GM12892 (cell line): ENCODE measurements at regions not wholly inside any gene's neighbourhood (a gene's known extent, or its start where the extent isn't known, plus 50 kb on each side); places are given as distances from the start of the nearest gene placed in this dataset.

Experiments
- POLR2A ChIP-seq: IDR thresholded peaks from 2 replicates; pipeline ENCODE4 v1.6.1; 2011; ENCODE audit warnings: low read depth, low read length, control low read depth
- TAF1 ChIP-seq: IDR thresholded peaks from 2 replicates; pipeline ENCODE4 v1.6.1; 2011; ENCODE audit warnings: low read depth, mild to moderate bottlenecking, control low read depth, low read length, borderline replicate concordance

DNA sequence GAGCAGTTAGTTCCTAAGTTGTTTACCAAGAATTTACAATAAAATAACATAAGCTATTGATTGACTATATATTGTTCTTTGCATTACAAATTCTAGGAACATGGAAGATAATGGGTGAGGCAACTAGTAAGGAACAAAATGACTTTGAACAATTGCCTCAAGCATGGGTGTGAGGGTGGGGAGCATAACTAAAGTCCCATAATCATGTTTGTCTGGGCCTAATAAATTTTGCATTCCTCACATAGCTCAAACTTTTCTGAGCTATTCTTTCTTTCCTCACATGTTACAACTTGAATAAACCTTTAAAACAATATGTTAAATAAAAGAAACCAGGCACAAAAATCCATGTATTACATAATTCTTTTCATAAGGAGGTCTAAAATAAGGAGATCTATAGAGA is 1066.1 kb downstream of the NR2F1-AS1 start:
- TF ChIP-seq POLR2A: no peak
- TF ChIP-seq TAF1: no peak
